GM12872 (cell line): ENCODE measurements at regions not wholly inside any gene's neighbourhood (a gene's known extent, or its start where the extent isn't known, plus 50 kb on each side); places are given as distances from the start of the nearest gene placed in this dataset.

ENCODE experiments used
- CTCF ChIP-seq: IDR thresholded peaks from 3 replicates; pipeline ENCODE4 v1.5.1; 2011; ENCODE audit warnings: low read depth, mild to moderate bottlenecking, low read length, moderate library complexity; ENCODE audit not compliant: insufficient read depth

- no peak for TF ChIP-seq CTCF
Measured at GRCh38 chr11:71356280-71356876, 91.8 kb downstream of the DHCR7 start.

- no peak for TF ChIP-seq CTCF
Measured at GRCh38 chr11:71355281-71355680, 92.9 kb downstream of the DHCR7 start.

- TF ChIP-seq CTCF: no peak
Measured at GRCh38 chr11:71354394-71355105, 93.6 kb downstream of the DHCR7 start.

GRCh38 chr11:71352748-71353147, 95.4 kb downstream of the DHCR7 start:
- no peak for TF ChIP-seq CTCF

- no peak for TF ChIP-seq CTCF
Measured at GRCh38 chr11:71352226-71352625, 96.0 kb downstream of the DHCR7 start.

- TF ChIP-seq CTCF: no peak
Measured at GRCh38 chr11:71349627-71350026, 97.2 kb upstream of the SHANK2 start.

- no peak for TF ChIP-seq CTCF
Measured at GRCh38 chr11:71343828-71344400, 91.5 kb upstream of the SHANK2 start.
